GM10248 (cell line): ENCODE measurements at regions not wholly inside any gene's neighbourhood (a gene's known extent, or its start where the extent isn't known, plus 50 kb on each side); places are given as distances from the start of the nearest gene placed in this dataset.

Experiments
- CTCF ChIA-PET: fragments of 300-600 bp; sonication (Branson Sonifier 250); formaldehyde crosslinking; extraction: SDS; loops from one replicate; lab custom pipeline; 2021; ENCODE audit warnings: antibody characterized with exemption; lab: Yijun Ruan, JAX
- POLR2A ChIA-PET: fragments of 350-650 bp; sonication (Branson Sonifier 250); formaldehyde crosslinking; extraction: SDS; loops from one replicate; lab custom pipeline; 2020; ENCODE audit warnings: antibody characterized with exemption; lab: Yijun Ruan, JAX
- DNase-seq: peaks from one replicate; pipeline ENCODE4 v3.0.0; 2012; ENCODE audit errors: extremely low spot score
- TF ChIP-seq, protein P1 (sequence below): IDR thresholded peaks from 2 replicates; pipeline ENCODE4 v1.5.1; 2012; ENCODE audit warnings: mild to moderate bottlenecking, low read depth; ENCODE audit errors: extremely low read depth, missing control alignments, control extremely low read depth

DNA sequence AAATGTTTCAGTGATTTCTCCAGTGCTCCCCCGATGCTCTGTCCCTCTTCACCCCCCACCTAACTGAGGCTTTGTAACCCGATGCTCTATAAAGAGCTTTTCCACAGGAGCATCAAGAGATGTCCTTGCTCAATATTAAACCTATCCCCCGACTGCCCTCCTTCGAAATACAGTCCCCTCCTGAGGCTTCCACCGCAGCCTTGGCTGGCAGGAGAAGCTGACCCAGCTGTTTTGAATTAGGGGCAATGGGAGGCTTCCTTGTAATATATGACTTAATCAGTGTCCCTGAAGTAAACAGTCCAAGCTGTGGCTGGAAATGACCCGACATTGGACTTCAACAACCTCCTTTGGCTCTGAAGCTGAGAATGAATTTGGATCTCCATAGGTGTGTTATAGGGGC is 62.4 kb downstream of the TMEM30B start:
- ChIA-PET POLR2A (no interaction called here), CTCF (interaction anchor here (0.8 to 6.5 kb wide), 6 partner anchors 9 to 35 kb away, joined by 3 to 26 read pairs (median 4); no protein-coding TSS in a partner anchor)
- TF ChIP-seq, protein P1, sequence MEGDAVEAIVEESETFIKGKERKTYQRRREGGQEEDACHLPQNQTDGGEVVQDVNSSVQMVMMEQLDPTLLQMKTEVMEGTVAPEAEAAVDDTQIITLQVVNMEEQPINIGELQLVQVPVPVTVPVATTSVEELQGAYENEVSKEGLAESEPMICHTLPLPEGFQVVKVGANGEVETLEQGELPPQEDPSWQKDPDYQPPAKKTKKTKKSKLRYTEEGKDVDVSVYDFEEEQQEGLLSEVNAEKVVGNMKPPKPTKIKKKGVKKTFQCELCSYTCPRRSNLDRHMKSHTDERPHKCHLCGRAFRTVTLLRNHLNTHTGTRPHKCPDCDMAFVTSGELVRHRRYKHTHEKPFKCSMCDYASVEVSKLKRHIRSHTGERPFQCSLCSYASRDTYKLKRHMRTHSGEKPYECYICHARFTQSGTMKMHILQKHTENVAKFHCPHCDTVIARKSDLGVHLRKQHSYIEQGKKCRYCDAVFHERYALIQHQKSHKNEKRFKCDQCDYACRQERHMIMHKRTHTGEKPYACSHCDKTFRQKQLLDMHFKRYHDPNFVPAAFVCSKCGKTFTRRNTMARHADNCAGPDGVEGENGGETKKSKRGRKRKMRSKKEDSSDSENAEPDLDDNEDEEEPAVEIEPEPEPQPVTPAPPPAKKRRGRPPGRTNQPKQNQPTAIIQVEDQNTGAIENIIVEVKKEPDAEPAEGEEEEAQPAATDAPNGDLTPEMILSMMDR, result no peak
- DNase-seq, result no peak

DNA sequence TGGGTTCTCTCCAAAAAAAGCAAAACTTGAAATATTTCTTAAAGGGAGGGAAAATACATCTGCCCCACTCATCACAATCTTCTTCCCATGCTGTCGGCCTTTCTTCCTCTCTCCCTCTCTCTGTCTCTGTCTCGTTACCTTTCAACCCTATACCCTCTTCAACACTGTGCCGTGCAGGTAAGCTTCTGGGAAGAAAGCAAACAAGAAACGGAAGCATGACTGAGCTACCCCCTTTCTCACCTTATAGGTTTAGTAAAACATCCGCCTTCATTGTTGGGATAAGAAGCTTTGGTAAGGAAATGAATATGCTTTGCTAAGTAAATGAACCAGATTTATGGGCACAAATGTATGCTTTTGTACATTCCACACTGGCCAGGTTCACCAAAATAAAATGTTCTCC is 63.0 kb downstream of the TMEM30B start:
- CTCF ChIA-PET, result interaction anchor here (1.1 to 6.5 kb wide), 3 partner anchors 14 to 35 kb away, joined by 5 to 26 read pairs (median 5); no protein-coding TSS in a partner anchor
- DNase-seq, result no peak
- TF ChIP-seq, protein P1, result no peak
- POLR2A ChIA-PET, result no interaction called here

DNA sequence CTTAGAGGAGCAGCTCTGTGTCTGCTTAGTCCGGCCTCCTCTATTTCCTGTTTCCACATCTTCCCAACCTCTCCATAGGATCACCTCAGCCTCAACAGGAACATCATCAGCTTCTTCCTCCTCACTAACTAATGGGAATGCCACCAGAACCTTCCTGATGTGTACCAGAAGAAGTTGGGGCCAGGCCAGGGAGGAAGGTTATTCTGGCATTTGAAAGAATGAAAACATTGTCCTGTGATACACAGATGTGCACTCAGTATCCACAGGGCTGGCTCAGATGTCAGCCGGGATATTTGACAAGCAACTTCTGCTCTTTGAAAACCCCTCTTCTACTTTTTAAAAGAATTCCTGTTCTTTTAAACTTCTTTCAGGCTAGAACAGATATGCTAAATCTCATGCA is 63.6 kb downstream of the TMEM30B start:
- CTCF ChIA-PET, result interaction anchor here (2.1 to 6.5 kb wide), 2 partner anchors 13 to 36 kb away, joined by 5 to 26 read pairs; no protein-coding TSS in a partner anchor
- no peak for DNase-seq
- TF ChIP-seq, protein P1, result no peak
- POLR2A ChIA-PET, result no interaction called here

DNA sequence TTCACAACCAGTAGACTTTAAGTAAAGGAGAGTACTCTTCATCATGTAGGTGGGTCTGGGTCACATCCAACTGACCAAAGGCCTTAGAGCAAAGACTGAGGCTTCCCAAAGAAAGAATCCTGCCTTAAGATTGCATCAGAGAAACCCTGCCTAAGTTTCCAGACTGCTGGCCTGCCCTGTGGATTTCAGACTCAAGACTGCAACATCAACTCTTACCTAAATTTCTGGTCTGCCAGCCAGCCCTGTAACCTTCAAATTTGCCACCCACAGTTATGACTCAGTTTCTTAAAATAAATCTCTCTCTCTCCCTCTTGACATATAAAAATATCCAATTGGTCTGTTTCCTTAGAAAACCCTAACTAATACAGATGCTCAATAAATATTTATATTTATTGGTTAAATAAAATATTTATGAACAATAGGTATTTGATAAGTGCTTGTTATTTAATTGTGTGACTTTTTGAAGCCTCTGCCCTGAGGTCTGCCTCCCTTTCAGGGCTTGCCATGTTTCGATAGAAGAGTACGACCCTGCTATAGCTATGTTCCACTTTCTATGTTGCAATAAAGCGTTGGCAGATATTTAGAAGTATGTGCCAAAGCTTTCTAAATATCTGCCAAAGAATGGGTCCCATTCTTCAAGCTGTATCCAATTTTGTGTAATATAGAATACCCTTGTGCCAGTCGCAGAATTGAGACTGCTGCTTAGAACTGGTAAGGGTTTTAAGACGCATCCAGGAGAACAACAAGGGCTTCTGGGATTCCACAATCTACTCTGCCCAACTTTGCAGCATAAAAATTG is 65.7 kb downstream of the TMEM30B start:
- POLR2A ChIA-PET, result no interaction called here
- no peak for DNase-seq
- TF ChIP-seq, protein P1, result no peak
- CTCF ChIA-PET, result interaction anchor here (6.5 kb wide), 1 partner anchor 38 kb away, joined by 26 read pairs; no protein-coding TSS in a partner anchor

DNA sequence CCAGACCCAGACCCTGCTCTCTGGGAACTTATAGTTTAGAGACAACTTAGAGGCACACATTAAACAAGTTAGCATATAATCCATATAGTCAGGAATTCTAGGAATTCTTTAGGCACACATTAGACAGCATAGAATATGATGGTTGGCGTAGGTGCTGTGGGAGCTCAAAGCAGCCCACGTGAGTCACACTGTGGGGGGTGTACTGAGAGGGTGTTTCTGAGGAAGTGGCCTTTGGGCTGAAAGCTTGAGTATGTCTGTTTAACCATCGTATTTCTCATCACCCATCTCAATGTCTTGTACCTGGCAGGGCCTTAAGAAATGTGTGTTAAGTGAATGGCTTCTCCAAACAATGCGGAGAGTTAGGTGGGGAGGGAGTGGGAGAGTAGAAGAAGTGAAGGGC is 67.2 kb downstream of the TMEM30B start:
- ChIA-PET POLR2A (no interaction called here), CTCF (no interaction called here)
- DNase-seq, result no peak
- TF ChIP-seq, protein P1, result no peak

DNA sequence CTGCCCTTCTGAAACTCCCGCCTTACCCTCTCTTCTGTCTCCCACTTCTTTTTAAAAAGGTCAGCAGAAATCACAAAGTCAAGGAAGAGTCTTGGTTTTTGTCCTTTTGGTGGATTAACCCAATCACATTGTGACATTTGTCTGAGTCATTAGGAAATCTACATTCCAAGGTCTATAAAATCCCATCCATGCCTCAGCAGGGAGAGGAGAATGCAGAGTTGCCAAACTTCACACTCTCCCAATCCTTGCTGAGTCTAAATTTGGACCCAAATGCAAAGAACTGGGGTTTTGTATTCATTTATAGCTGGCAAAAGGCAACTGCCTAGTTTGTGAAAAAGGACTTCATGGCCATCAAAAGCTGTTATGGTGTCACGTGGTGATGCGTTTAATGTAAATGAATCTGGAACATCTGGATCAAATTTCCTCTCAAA is 67.9 kb downstream of the TMEM30B start:
- DNase-seq, result no peak
- ChIA-PET POLR2A (no interaction called here), CTCF (no interaction called here)
- TF ChIP-seq, protein P1, result no peak
